LHCN-M2 (cell line): ENCODE measurements at regions not wholly inside any gene's neighbourhood (a gene's known extent, or its start where the extent isn't known, plus 50 kb on each side); places are given as distances from the start of the nearest gene placed in this dataset.
"Not testable (repeated sequence)": the region's sequence is repeated elsewhere in the genome, so short reads cannot be mapped to it uniquely, and the experiment has no call there.

Source experiments
- DNase-seq: peaks from one replicate; pipeline ENCODE4 v3.0.0-alpha.2; 2012; ENCODE audit warnings: low read depth

DNA sequence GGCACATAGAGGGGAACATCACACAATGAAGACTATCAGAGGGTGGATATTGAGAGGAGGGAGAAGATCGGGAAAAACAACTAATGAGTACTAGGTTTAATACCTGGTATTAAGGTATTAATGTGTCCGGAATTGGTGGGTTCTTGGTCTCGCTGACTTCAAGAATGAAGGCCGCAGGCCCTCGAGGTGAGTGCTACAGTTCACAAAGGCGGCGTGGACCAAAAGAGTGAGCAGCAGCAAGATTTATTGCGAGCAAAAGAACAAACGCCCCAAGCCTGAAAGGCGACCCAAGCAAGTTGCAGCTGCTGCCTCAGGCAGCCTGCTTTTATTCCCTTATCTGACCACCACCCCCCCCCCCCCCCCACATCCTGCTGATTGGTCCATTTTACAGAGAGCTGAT, 2022.8 kb downstream of the NCAM2 start:
- DNase-seq = no peak

DNA sequence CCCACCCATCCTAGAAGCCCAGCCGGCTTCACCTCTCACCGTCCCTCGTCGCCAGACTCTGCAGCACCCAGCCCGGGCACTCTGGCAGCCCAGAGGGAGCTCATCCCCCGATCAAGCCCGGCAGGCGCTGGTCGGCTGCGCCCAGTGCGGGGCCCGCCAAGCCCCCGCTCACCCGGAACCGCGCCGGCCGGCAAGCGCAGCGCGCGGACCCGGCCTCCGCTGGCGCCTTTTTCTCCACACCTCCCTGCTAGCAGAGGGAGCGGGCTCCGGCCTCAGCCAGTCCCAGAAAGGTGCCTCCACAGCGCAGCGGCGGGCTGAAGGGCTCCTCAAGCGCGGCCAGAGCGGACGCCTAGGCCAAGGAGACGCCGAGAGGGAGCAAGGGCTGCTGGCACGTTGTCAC, 2023.3 kb downstream of the NCAM2 start:
- DNase-seq = no peak

DNA sequence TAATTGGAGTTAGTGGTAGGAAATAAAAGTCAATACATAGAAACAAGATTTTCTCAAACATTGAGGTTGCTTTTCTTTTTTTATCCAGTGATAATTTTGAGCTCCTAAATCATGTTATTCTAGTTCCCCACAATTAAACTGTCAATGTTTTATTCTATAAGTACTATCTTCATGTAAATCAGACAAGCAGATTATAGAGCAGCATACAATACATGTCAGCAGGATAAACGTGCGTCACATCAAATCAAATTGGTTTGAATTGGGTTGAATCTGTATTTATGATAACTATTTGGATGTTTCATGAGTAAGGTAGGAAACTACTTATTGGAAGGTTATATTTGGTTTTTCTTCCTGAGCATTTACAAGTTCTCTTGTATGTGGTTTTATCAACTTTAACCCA, 2028.7 kb downstream of the NCAM2 start:
- no peak for DNase-seq

DNA sequence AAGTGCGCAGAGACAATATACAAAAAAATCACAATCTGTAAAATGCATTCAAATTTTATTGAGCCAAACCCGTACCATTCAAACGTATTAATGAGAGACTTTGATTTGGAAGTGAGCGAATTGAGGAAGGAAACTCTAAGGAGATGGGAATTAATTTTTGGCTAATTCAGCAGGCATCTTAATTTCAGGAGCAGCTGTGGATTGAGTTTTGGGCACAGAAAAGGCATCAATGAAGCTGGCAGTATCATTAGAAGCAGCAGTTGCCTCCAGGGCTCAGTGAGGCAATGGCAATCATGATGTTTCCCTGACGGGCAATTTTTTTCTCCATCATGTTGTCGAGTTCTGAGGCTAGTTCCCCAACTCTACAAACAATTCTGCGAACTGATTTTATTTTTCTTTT, 2041.6 kb downstream of the NCAM2 start:
- no peak for DNase-seq

DNA sequence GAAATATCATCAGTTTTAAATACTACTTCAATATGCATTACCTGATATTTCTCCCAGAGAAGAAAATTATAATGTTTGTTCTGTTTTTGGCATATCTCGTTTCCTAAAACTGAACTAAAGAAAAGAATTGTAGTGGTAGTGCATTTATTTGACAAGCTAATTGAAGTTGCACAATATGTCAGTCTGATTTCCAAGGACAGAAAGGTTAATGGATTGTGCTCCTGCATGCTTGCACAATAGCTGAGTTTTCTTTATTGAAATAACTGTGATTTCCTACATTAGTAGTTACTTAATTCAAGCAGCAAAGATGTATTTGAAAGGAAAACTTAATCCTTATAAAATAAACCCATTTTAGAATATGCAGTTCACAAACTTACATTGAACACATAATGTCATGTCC, 2047.7 kb downstream of the NCAM2 start:
- no peak for DNase-seq

DNA sequence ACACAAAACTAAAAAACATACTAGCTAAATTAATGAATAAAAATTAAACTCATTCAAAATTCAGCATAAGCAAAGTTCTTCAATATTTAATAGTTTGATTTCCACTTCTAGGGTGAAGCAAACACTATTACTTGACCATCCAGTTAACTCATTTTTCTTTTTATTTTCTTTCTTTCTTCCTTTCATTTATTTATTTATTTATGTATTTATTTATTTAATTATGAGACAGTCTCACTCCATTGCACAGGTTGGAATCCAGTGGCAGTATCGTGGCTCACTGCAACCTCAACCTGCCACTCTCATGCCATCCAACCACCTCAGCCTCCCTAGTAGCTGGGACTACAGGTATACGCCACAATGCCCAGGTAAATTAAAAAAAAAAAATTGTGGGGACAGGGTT, 2069.5 kb downstream of the NCAM2 start:
- DNase-seq = no peak

DNA sequence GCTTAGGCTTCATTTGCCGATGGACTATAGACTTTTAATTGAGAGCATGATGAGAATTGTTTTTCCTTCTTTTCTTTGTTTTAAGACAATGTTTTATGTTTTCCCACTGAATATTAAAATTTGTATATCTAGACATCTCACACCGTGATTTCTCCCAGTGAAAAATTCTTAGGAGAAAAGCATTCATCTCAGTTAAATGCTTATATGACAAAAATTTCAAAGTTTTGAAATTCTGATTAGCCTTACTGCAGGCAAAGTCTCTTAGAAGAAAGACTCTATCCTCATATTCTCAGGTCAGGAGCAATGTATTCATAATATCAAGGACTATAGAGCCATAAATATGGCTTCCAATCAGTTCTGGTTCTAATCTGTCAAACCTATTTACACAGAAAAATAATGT, 2085.0 kb downstream of the NCAM2 start:
- DNase-seq = no peak

DNA sequence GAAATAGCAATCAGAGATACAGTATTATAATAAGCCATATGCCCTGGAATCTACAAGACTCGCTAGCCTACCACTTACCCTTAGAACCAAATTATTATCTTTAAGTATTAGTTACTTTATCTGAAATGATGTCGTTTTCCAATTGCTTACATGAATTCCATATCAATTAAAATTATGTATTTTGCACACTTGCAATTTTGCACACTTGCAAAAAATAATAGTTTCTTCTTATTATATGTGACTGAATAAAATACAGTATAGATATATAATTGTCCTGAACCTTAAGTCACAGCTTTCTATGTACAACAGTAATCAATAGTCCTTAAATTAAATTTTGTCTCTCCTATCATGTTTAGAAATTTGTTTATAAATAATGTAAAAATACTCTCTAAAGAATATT, 2095.1 kb downstream of the NCAM2 start:
- DNase-seq = no peak

DNA sequence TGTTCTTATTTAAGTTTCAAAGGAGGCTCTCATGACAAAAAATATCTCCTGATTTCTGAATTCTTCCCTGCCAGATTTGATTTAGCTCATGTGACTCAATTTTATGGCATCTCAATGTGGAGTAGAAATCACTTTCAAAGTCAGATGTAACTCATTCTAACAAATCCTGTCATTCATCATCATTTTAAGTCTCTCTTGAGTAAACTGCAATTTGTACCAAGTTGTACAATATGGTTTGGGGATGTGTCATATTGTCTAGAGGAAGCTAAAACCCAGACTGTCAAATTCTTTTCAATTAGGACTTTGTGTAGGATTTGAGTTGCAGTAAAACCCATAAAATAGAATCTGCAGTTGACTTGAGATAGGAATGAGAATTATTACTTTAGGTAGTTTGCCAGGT, 2101.0 kb downstream of the NCAM2 start:
- DNase-seq = no peak

DNA sequence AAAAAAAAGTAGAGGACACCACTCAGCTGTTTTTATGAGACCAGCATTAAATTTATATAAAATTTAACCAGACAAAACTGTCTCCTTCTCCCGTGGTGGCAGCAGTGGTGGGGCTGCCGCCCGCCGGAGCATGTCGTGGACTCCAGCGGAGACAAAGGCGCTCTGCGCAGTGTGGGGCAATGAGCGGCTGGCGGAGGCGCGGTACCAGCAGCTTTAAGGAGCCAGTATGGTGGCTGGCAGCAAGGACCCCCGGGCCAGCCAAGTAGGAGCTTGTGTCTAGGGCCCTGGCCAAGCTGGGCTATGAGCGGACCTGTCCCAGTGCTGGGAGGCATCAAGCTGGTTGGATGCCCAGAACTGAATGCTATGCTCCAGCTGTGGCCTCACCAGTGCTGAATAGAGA, 2102.9 kb downstream of the NCAM2 start:
- DNase-seq = no peak

DNA sequence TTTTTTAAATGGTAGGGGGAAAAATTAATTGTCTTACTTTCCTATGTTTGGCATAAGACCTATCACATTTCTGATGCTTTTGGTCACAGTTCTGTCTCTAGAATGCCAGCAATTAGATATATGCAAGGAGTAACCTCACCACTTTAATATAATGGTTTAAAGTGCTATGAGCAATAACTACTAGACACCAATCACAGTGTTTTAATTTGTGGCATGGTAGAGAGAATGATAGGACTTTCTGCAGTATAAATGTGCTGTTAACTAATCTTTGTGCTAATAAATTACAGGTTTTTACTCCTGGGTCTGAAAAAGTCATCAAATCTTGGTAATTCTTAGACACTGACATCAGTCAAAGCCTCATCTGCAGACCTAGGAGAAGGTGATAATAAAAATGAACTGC, 2110.3 kb downstream of the NCAM2 start:
- no peak for DNase-seq

DNA sequence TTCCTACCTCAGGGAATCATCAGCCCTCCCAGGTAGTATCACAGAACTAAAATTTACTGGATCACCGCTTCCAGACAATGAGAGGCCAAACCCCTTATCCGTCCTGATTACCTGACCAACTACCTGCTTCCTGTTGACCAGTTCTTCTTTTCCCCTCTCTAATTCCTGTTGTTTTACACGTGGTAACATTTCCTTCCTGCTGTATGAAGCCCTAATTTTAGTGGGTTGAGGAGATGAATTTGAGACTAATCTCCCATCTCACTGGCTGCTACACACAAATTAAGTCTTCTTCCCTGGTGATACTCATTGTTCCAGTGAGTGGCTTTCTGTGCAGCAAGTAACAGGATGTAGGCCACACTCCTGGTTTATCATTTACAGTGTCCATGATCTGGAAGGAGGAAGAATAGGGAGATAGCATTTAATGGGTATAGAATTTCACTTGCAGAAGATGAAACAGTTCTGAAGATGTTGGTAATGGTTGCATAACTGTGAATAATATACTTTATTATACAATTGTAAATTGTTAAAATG, 2112.9 kb downstream of the NCAM2 start:
- no peak for DNase-seq

DNA sequence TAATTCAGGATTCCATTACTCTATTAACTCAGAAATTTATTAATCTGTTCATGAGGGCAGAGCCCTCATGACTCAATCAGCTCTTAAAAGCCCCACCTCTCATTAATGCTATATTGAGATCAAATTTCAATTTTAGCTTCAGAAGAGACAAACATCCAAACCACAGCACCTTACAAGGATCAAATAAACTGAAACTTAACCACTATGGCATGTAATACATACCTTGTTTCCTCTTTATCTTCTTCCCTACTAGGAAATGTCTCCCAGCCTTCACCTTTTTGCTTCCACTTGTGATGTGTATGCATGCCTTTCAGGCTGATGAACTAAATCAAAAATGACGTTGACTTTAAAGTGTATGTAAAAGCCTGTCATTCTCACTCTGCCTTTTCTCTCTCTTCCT, 2121.3 kb downstream of the NCAM2 start:
- no peak for DNase-seq

DNA sequence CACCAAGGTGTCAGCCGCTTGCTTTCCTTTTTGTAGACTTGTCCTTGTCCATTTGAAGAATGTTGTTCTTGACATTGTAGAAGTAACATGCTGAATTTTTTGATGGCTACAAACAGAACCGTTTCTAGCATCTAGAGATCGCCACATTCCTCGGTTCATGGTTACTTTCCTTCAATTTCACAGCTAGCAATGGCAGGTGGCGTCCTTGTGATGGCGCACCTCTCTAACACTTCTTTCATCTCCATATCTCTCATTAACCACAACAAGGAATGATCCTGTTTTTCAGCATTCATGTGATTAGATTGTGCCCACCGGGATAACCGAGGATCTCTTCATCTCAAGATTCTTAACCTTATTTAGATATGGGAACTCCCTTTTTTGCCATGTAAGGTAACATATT, 2129.8 kb downstream of the NCAM2 start:
- DNase-seq = no peak

DNA sequence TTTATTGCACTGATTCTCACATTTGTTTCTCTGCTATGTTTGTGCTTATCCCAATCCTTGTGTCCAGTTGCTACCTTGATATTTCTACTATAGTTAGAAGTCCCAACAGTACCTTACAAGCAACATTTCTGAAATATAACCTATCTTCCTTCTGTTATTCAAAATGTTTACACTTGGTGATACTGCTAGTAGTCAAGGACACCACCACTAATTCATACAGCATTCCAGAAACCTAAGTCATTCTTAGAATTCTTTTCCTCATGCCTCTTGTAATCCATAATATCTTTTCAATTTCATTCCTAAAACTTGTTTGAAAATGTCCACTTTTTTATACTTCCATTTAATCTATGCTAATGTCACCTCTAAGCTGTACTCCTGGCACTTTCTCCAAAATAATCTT, 2132.1 kb downstream of the NCAM2 start:
- DNase-seq = no peak

DNA sequence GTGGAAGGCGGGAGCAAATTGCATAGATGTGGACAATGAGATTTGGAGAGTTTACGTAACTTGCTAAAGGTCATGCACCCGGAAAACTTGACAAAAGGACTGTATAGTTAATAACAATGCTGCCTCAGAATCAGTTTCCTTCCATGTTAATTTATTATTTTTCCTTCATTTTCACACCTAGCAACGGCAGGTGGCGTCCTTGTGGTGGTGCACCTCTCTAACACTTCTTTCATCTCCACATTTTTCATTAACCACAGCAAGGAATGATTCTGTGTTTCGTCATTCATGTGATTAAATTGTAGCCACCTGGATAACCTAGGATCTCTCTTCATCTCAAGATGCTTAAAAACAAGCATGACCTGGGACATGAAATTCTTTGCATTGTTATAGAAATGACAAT, 2133.0 kb downstream of the NCAM2 start:
- no peak for DNase-seq

DNA sequence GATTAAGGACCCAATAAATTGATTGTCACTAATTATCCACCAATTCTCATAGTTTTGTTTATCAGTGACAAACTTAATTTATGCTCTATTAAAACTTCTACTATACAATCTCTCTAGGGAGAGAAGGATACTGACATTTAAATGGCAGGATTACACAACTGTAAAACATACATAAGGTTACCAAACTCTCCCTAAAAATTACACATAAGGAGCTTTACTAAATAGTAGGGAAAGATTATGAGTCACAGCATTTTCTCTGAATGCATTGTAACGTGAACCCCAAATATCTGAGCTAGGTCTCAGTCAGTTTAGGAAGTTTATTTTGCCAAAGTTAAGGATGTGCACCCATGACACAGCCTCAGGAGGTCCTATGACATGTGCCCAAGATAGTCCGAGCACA, 2140.6 kb downstream of the NCAM2 start:
- no peak for DNase-seq

DNA sequence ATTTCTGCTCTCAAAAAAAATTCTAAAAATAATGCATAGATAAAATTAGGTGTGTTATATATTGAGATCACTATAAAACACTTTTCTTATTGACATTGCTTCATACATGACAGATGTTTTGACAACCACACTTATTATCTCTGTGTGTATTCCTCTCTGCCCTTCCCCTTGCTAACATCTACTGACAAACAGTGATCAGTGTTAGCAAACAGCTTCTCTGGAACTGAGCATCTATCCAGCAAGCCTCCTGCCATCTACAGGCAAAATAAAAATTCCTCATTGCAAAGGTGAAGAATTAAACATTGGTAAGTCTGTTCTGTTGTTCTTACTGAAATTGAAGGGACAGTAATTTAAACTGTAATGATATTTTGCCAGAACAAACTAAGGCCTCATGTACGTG, 2153.9 kb downstream of the NCAM2 start:
- DNase-seq = no peak

DNA sequence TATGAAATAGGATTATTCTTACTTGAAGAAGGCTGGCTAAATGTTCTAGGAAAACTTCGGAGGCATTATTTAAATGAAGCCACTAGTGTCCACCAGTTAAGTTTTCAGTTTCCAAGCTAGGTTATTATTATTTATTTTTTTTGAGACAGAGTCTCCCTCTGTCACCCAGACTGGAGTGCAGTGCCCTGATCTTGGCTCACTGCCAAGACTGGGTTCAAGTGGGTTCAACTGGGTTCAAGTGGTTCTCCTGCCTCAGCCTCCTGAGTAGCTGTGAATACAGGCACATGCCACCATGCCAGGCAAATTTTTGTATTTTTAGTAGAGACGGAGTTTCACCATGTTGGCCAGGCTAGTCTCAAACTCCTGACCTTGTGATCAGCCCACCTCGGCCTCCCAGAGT, 2155.6 kb downstream of the NCAM2 start:
- DNase-seq = not testable (repeated sequence)

DNA sequence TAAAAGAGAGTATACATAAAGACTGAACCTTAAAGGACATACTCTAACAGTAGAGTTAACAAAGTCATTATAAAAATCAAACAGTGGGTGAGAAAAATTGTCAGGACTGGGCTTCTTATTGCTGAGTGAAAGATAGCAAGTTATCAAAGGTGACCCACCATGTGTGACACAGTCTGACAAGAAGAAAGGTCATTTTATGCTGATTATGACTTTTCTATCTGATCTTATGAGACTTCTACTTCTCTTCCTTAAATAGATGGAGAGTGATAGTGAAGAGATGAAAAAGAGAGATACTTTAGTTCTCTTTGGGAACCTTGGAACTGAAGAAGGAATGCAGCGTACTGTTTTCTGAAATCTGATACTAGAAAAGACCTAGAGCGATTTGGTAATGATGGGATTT, 2157.1 kb downstream of the NCAM2 start:
- DNase-seq = no peak

DNA sequence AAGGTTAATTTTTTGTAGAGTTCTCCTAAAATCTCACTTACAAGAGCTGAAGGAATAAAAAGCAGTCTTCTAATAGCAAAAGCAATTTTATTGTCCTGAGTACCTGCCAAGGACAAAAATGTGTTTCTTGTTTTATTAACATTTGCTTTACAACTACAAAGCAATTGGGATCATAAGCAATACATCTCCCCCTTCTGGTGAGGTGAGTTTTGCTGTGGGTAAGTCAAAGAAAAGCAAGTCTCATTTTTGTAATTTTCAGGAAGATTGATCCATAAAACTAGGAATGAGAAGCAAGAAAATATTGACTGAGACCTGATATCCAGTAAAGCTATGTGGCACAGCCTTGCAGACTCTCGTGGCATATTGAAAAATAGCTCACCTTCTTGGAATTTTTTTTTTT, 2162.7 kb downstream of the NCAM2 start:
- DNase-seq = no peak

DNA sequence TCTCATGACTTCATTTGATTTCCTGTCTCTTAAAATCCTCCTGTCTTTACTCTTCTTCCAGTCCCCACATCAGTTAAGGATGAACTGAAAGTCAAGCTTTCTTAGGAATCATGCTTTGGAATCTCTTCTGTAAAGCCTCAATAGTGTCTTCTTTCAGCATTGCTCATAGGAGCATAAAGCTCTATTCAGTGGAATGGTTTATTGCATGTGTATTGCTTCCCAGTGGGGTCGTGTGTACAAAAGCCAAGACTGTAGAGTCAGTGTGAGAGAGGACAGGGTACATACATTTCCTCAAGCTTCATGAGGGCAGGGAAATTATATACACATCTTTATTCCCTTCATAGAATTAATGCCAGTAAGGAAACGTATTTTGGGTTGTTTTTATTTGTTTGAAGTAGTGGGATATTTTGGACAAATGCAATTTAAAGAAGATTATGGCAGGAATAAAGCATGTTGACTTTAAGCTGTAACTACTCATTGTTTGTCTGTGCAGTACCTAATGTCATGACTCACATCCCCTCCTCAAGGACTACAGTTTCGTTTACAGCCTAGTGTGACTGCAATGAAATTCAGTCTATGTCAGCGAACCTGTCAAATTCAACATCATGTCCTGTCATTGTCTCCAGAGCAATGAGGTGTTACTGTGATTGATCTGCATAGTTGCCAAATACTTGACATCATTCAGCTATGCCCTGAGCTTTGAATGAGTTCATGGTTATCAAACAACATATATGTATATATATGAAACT, 2164.2 kb downstream of the NCAM2 start:
- no peak for DNase-seq
